ENCODE measurements at regions not wholly inside any gene's neighbourhood (a gene's known extent, or its start where the extent isn't known, plus 50 kb on each side); places are given as distances from the start of the nearest gene placed in this dataset.

GRCh38 chr16:54434859-54435258 lies 148.3 kb upstream of the IRX3 start:
- Histone ChIP-seq H3K27ac (no peak overlapping the region), H3K27me3 (replicated peaks; ENCODE audit: insufficient read depth) (no peaks in the 10 kb centered on the region), H3K4me3 (no peak overlapping the region), H3K4me1 (ENCODE audit: control insufficient read depth in 1 of 2, low read depth in 2 of 2) (no peaks in the 10 kb centered on the region), H3K9me3 (no peaks in the 10 kb centered on the region), H3K36me3 (no peaks in the 10 kb centered on the region)
- TF ChIP-seq, protein P1, sequence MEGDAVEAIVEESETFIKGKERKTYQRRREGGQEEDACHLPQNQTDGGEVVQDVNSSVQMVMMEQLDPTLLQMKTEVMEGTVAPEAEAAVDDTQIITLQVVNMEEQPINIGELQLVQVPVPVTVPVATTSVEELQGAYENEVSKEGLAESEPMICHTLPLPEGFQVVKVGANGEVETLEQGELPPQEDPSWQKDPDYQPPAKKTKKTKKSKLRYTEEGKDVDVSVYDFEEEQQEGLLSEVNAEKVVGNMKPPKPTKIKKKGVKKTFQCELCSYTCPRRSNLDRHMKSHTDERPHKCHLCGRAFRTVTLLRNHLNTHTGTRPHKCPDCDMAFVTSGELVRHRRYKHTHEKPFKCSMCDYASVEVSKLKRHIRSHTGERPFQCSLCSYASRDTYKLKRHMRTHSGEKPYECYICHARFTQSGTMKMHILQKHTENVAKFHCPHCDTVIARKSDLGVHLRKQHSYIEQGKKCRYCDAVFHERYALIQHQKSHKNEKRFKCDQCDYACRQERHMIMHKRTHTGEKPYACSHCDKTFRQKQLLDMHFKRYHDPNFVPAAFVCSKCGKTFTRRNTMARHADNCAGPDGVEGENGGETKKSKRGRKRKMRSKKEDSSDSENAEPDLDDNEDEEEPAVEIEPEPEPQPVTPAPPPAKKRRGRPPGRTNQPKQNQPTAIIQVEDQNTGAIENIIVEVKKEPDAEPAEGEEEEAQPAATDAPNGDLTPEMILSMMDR (IDR thresholded peaks at IDR 0.05) = no peak
- no peak for ATAC-seq (ENCODE audit: insufficient number of reproducible peaks, low FRiP score, low read depth)
- DNase-seq (ENCODE audit: low spot score) = no peak

DNA sequence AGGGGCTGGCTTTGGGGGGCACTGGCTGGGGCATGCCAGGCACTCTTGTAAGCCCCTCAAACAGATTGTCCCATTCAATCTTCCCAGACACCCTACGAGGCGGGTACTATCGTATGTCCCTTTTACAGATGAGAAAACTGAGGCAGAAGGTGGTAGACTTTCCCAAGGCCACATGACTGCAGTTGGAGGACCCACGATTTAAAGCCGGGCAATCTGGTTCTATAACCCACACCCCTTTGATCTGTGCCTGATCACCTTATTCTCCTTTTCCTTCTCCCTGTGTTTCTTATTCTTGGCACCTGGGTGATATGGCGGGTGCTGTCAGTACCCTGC lies 146.3 kb upstream of the IRX3 start:
- no peak for DNase-seq (ENCODE audit: low spot score)
- no peak overlapping the region for H3K4me3 ChIP-seq
- no peak overlapping the region for H3K27ac ChIP-seq
- H3K9me3 ChIP-seq = no peaks in the 10 kb centered on the region
- H3K27me3 ChIP-seq (replicated peaks; ENCODE audit: insufficient read depth) = no peaks in the 10 kb centered on the region
- no peaks in the 10 kb centered on the region for H3K4me1 ChIP-seq (ENCODE audit: control insufficient read depth in 1 of 2, low read depth in 2 of 2)
- no peak for ATAC-seq (ENCODE audit: insufficient number of reproducible peaks, low FRiP score, low read depth)
- TF ChIP-seq, protein P1 (IDR thresholded peaks at IDR 0.05) = no peak
- no peaks in the 10 kb centered on the region for H3K36me3 ChIP-seq

- H3K4me1 ChIP-seq (ENCODE audit: control insufficient read depth in 1 of 2, low read depth in 2 of 2) = no peaks in the 10 kb centered on the region
- TF ChIP-seq, protein P1 (IDR thresholded peaks at IDR 0.05) = no peak
- H3K36me3 ChIP-seq = no peaks in the 10 kb centered on the region
- H3K9me3 ChIP-seq = no peaks in the 10 kb centered on the region
- no peak overlapping the region for H3K27ac ChIP-seq
- DNase-seq (ENCODE audit: low spot score) = no peak
- H3K4me3 ChIP-seq = no peak overlapping the region
- H3K27me3 ChIP-seq (replicated peaks; ENCODE audit: insufficient read depth) = no peaks in the 10 kb centered on the region
- ATAC-seq (ENCODE audit: insufficient number of reproducible peaks, low FRiP score, low read depth) = no peak
Measured at GRCh38 chr16:54431997-54432896, 145.7 kb upstream of the IRX3 start.

DNA sequence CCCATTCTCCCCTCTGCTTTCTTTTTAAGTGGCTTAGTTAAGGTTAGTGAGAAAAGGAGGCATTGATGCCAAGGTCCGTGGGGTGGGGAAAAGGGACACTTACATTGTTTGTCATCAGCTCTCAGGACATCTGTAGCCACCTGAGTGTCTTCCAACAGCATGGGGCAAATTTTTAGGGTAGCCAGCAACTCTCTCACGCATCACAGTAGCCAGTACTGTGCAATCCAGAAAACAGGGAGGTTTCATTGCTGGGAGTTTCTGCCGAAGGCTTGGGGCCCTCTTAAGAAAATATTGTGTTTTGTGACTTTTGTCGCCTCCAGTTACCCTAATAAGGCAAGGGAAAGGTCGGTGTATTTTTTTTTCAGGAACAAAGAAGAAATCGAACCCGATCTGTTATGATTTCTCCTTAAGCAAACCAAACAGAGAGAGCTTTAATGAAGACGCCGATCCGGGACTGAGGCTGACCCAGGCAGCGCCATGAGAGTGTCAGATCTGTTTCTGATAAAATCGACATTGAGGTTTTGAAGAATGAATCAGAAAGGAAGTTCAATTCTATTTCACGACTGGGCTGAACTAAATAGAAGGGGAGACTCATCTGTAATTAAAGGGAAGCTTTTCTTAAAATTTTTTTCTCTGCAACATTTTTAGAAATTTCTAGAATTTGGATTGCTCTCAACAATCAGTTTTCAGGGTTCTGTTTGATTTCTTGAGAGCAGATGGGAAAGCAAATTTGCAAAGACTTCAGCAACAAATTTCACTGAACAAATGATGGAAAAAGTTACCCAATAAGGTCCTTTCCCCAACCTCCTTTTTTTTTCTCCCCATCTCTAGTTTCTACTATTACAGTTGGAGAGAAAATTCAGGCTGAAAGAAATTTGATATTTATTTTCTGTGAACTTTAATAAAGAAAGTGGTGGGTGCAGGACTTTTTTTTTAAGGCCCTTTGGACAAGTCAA lies 144.7 kb upstream of the IRX3 start:
- no peak for ATAC-seq (ENCODE audit: insufficient number of reproducible peaks, low FRiP score, low read depth)
- TF ChIP-seq, protein P1 (IDR thresholded peaks at IDR 0.05) = no peak
- H3K27ac ChIP-seq = no peak overlapping the region
- H3K4me3 ChIP-seq = no peak overlapping the region
- H3K9me3 ChIP-seq = no peaks in the 10 kb centered on the region
- H3K4me1 ChIP-seq (ENCODE audit: control insufficient read depth in 1 of 2, low read depth in 2 of 2) = no peaks in the 10 kb centered on the region
- H3K27me3 ChIP-seq (replicated peaks; ENCODE audit: insufficient read depth) = no peaks in the 10 kb centered on the region
- H3K36me3 ChIP-seq = no peaks in the 10 kb centered on the region
- DNase-seq (ENCODE audit: low spot score) = no peak

GRCh38 chr16:54430491-54431030 lies 144.0 kb upstream of the IRX3 start:
- Histone ChIP-seq H3K27me3 (replicated peaks; ENCODE audit: insufficient read depth) (no peaks in the 10 kb centered on the region), H3K36me3 (no peaks in the 10 kb centered on the region), H3K4me1 (ENCODE audit: control insufficient read depth in 1 of 2, low read depth in 2 of 2) (no peaks in the 10 kb centered on the region), H3K27ac (no peak overlapping the region), H3K4me3 (no peak overlapping the region), H3K9me3 (no peaks in the 10 kb centered on the region)
- DNase-seq (ENCODE audit: low spot score) (no peak), ATAC-seq (ENCODE audit: insufficient number of reproducible peaks, low FRiP score, low read depth) (no peak)
- TF ChIP-seq, protein P1 (IDR thresholded peaks at IDR 0.05) = no peak

Measured in thoracic aorta (tissue), 2 donors.